HepG2 (cell line): ENCODE measurements at regions not wholly inside any gene's neighbourhood (a gene's known extent, or its start where the extent isn't known, plus 50 kb on each side); places are given as distances from the start of the nearest gene placed in this dataset.

Experiments used
- CEBPB ChIP-seq: IDR thresholded peaks from 2 replicates; pipeline ENCODE4 v1.6.1; 2011; ENCODE audit warnings: low read depth, low read length, improper control_type of control experiment, borderline replicate concordance
- CREM ChIP-seq, 2 experiments: sonication (generic) in 1 of 2; formaldehyde crosslinking in 1 of 2; IDR thresholded peaks; 2 replicates each; pipeline versions ENCODE4 v1.4.0 to v1.6.1; 2016 to 2020; ENCODE audit warnings: antibody characterized with exemption in 1 of 2, mild to moderate bottlenecking in 1 of 2, missing genetic modification reagents in 1 of 2
- EP300 ChIP-seq, 3 experiments: sonication (generic) in 1 of 3; formaldehyde crosslinking in 1 of 3; IDR thresholded peaks; 2 replicates each; pipeline versions ENCODE4 v1.5.1 to v1.6.1; 2011 to 2020; ENCODE audit warnings: low read depth in 2 of 3, low read length in 2 of 3, borderline replicate concordance in 1 of 3, improper control_type of control experiment in 1 of 3, mild to moderate bottlenecking in 1 of 3, missing genetic modification reagents in 1 of 3, moderate library complexity in 1 of 3
- POLR2A ChIP-seq, 2 experiments: IDR thresholded peaks; 2 replicates each; pipeline ENCODE4 v1.6.1; 2011; ENCODE audit warnings: low read depth in 2 of 2, low read length in 2 of 2, mild to moderate bottlenecking in 1 of 2, moderate library complexity in 1 of 2; ENCODE audit not compliant: insufficient read depth in 1 of 2
- POLR2AphosphoS5 ChIP-seq: IDR thresholded peaks from 2 replicates; pipeline ENCODE4 v1.6.1; 2012; ENCODE audit warnings: low read depth, low read length
- SIN3A ChIP-seq: IDR thresholded peaks from 2 replicates; pipeline ENCODE4 v1.6.1; 2011; ENCODE audit warnings: low read depth, mild to moderate bottlenecking, control low read depth, low read length, borderline replicate concordance
- ZFP37 ChIP-seq: sonication (generic); formaldehyde crosslinking; IDR thresholded peaks from 2 replicates; pipeline ENCODE4 v1.4.0; 2020; ENCODE audit warnings: missing genetic modification reagents, borderline replicate concordance
- ZNF180 ChIP-seq: sonication (generic); formaldehyde crosslinking; IDR thresholded peaks from 2 replicates; pipeline ENCODE4 v1.4.0; 2020; ENCODE audit warnings: low read depth, missing genetic modification reagents, borderline replicate concordance
- TF ChIP-seq, protein P1 (sequence below): sonication (generic); formaldehyde crosslinking; IDR thresholded peaks from 2 replicates; pipeline ENCODE4 v1.8.0; 2022; ENCODE audit warnings: missing genetic modification reagents, mild to moderate bottlenecking, borderline replicate concordance
- TF ChIP-seq, protein P2 (sequence below): sonication (generic); formaldehyde crosslinking; IDR thresholded peaks from 2 replicates; pipeline ENCODE4 v1.4.0; 2020; ENCODE audit warnings: missing genetic modification reagents, mild to moderate bottlenecking, borderline replicate concordance
- TF ChIP-seq, protein P3 (sequence below): sonication (generic); formaldehyde crosslinking; IDR thresholded peaks from 2 replicates; pipeline ENCODE4 v1.5.0; 2020; ENCODE audit warnings: mild to moderate bottlenecking, missing genetic modification reagents, moderate library complexity

DNA sequence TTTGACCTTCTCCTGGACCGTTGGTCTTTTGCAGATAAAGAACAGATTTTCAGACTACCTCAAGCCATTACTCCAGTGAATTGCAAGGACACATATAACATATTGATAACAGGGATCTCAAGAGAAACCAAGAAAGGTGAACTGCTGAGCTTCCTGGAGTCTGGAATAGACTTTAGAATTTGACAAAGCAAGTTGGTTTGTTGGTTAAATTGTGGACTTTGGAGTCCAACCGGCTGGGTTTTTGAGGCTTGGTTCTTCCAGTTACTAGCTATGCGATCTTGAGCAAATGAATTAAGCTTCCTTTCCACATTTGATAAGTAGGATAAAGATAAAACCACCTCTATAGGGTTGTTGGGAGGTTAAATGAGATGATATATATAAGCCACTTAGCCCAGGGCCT, 233.1 kb downstream of the SHQ1 start:
- TF ChIP-seq, protein P1, sequence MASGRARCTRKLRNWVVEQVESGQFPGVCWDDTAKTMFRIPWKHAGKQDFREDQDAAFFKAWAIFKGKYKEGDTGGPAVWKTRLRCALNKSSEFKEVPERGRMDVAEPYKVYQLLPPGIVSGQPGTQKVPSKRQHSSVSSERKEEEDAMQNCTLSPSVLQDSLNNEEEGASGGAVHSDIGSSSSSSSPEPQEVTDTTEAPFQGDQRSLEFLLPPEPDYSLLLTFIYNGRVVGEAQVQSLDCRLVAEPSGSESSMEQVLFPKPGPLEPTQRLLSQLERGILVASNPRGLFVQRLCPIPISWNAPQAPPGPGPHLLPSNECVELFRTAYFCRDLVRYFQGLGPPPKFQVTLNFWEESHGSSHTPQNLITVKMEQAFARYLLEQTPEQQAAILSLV: no peak
- no peak for TF ChIP-seq CEBPB
- TF ChIP-seq, protein P2, sequence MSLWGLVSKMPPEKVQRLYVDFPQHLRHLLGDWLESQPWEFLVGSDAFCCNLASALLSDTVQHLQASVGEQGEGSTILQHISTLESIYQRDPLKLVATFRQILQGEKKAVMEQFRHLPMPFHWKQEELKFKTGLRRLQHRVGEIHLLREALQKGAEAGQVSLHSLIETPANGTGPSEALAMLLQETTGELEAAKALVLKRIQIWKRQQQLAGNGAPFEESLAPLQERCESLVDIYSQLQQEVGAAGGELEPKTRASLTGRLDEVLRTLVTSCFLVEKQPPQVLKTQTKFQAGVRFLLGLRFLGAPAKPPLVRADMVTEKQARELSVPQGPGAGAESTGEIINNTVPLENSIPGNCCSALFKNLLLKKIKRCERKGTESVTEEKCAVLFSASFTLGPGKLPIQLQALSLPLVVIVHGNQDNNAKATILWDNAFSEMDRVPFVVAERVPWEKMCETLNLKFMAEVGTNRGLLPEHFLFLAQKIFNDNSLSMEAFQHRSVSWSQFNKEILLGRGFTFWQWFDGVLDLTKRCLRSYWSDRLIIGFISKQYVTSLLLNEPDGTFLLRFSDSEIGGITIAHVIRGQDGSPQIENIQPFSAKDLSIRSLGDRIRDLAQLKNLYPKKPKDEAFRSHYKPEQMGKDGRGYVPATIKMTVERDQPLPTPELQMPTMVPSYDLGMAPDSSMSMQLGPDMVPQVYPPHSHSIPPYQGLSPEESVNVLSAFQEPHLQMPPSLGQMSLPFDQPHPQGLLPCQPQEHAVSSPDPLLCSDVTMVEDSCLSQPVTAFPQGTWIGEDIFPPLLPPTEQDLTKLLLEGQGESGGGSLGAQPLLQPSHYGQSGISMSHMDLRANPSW: no peak
- no peak for TF ChIP-seq ZNF180
- no peak for TF ChIP-seq CREM (IDR thresholded peaks at IDR 0.05)
- TF ChIP-seq CREM (CRISPR knock-in tag; IDR thresholded peaks at IDR 0.05): no peak
- TF ChIP-seq ZFP37: no peak
- no peak for TF ChIP-seq POLR2A (IDR thresholded peaks at IDR 0.05; ENCODE audit: insufficient read depth in 1 of 2, low read depth in 2 of 2, low read length in 2 of 2)
- TF ChIP-seq POLR2AphosphoS5: no peak
- TF ChIP-seq SIN3A: no peak
- TF ChIP-seq, protein P3, sequence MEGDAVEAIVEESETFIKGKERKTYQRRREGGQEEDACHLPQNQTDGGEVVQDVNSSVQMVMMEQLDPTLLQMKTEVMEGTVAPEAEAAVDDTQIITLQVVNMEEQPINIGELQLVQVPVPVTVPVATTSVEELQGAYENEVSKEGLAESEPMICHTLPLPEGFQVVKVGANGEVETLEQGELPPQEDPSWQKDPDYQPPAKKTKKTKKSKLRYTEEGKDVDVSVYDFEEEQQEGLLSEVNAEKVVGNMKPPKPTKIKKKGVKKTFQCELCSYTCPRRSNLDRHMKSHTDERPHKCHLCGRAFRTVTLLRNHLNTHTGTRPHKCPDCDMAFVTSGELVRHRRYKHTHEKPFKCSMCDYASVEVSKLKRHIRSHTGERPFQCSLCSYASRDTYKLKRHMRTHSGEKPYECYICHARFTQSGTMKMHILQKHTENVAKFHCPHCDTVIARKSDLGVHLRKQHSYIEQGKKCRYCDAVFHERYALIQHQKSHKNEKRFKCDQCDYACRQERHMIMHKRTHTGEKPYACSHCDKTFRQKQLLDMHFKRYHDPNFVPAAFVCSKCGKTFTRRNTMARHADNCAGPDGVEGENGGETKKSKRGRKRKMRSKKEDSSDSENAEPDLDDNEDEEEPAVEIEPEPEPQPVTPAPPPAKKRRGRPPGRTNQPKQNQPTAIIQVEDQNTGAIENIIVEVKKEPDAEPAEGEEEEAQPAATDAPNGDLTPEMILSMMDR (CRISPR knock-in tag): no peak
- TF ChIP-seq EP300 (IDR thresholded peaks at IDR 0.05; ENCODE audit: low read depth in 2 of 2, low read length in 2 of 2): no peak
- TF ChIP-seq EP300 (CRISPR knock-in tag; IDR thresholded peaks at IDR 0.05; ENCODE audit: borderline replicate concordance): no peak
